Lower lobe of right lung (tissue), 2 donors: ENCODE measurements at regions not wholly inside any gene's neighbourhood (a gene's known extent, or its start where the extent isn't known, plus 50 kb on each side); places are given as distances from the start of the nearest gene placed in this dataset.
"Not testable (repeated sequence)": the region's sequence is repeated elsewhere in the genome, so short reads cannot be mapped to it uniquely, and the experiment has no call there.

Source experiments
- ATAC-seq, 2 donors: fragments of 200-7000 bp; cut with Tn5 transposase; one replicate each; pipeline ENCODE4 v1.9.1; 2020 to 2022; ENCODE audit warnings: mild to moderate bottlenecking in 2 of 2, moderate library complexity in 2 of 2
- DNase-seq: peaks from one replicate; pipeline ENCODE4 v3.0.0-alpha.2; 2020
- H3K27ac ChIP-seq: fragments of 200-600 bp; one replicate; pipeline ENCODE4 v1.8.0; 2022
- H3K27me3 ChIP-seq: fragments of 200-600 bp; one replicate; pipeline ENCODE4 v1.8.0; 2022; ENCODE audit warnings: low read depth
- H3K36me3 ChIP-seq: fragments of 200-600 bp; one replicate; pipeline ENCODE4 v1.8.0; 2022; ENCODE audit warnings: mild to moderate bottlenecking
- H3K4me1 ChIP-seq: fragments of 200-600 bp; one replicate; pipeline ENCODE4 v1.8.0; 2022
- H3K4me3 ChIP-seq: fragments of 200-600 bp; one replicate; pipeline ENCODE4 v1.8.0; 2022; ENCODE audit warnings: mild to moderate bottlenecking
- H3K9me3 ChIP-seq: fragments of 200-600 bp; one replicate; pipeline ENCODE4 v1.8.0; 2022
- intact Hi-C: fragments of 100-400 bp; cut with DNase I; formaldehyde crosslinking; loops from one replicate; pipeline ENCODE4 v1.11.0; 2022
- TF ChIP-seq, protein P1 (sequence below): fragments of 200-600 bp; IDR thresholded peaks from one replicate; pipeline ENCODE4 v1.8.0; 2022; ENCODE audit warnings: antibody characterized with exemption, mild to moderate bottlenecking
- donor health status: DM: no; HTN: yes; CAD: no; lungs with severe emphysema.

DNA sequence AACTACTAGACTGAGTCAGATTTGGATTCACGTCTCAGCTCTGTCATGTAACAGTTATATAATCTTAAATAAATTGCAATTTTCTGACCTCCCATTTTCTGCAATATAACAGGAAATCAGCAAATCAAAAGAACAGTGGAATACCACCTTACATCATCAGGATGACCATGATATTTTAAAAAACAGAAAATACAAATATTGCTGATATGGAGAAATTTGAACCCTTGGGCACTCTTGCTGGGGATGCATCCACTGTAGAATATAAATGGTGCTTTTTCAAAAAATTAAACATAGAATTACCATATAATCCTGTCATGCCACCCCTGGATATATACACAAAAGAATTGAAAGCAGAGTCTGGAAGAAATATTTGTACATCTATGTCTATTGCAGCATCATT lies 982.5 kb downstream of the TBL1XR1 start:
- H3K27me3 ChIP-seq, result no peaks in the 10 kb centered on the region
- no peaks in the 10 kb centered on the region for H3K36me3 ChIP-seq
- H3K4me1 ChIP-seq, result no peaks in the 10 kb centered on the region
- ATAC-seq (no peak), DNase-seq (no peak)
- TF ChIP-seq, protein P1, sequence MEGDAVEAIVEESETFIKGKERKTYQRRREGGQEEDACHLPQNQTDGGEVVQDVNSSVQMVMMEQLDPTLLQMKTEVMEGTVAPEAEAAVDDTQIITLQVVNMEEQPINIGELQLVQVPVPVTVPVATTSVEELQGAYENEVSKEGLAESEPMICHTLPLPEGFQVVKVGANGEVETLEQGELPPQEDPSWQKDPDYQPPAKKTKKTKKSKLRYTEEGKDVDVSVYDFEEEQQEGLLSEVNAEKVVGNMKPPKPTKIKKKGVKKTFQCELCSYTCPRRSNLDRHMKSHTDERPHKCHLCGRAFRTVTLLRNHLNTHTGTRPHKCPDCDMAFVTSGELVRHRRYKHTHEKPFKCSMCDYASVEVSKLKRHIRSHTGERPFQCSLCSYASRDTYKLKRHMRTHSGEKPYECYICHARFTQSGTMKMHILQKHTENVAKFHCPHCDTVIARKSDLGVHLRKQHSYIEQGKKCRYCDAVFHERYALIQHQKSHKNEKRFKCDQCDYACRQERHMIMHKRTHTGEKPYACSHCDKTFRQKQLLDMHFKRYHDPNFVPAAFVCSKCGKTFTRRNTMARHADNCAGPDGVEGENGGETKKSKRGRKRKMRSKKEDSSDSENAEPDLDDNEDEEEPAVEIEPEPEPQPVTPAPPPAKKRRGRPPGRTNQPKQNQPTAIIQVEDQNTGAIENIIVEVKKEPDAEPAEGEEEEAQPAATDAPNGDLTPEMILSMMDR, result no peak
- H3K4me3 ChIP-seq, result no peak overlapping the region
- H3K27ac ChIP-seq, result no peak overlapping the region
- H3K9me3 ChIP-seq, result no peaks in the 10 kb centered on the region
- intact Hi-C loops, result no loop called here

DNA sequence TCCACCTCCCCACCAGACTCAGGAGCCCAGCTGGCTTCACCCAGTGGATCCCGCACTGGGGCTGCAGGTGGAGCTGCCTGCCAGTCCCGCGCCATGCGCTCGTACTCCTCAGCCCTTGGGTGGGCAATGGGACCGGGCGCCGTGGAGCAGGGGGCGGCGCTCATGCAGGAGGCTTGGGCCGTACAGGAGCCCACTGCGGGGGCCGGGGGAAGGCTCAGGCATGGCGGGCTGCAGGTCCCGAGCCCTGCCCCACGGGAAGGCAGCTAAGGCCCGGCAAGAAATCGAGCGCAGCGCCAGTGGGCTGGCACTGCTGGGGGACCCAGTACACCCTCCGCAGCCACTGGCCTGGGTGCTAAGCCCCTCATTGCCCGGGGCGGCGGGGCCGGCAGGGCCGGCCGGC lies 984.0 kb downstream of the TBL1XR1 start:
- H3K4me3 ChIP-seq, H3K4me1 ChIP-seq, H3K9me3 ChIP-seq, H3K36me3 ChIP-seq, ATAC-seq, H3K27ac ChIP-seq, intact Hi-C loops, H3K27me3 ChIP-seq, DNase-seq: not testable (repeated sequence)

DNA sequence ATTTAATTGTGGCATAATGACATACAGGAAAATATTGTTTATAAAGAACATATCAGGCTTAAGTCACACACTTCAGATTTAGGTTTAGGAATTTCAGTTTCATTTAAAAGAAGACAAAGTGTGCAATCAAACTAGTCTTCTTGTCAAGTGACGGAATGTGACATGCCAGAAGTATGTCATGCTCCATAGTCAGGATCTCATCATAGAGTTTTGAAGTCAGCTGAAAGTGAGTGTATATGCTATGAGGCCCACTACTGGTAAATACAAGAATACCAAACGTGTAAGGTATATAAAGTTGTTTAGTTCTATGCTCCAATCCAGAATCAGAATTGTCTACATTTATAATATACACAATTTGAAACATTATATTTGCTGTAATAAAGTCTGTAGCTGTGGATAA lies 988.4 kb downstream of the TBL1XR1 start:
- no peaks in the 10 kb centered on the region for H3K36me3 ChIP-seq
- H3K27ac ChIP-seq, result no peak overlapping the region
- TF ChIP-seq, protein P1, result no peak
- DNase-seq, result no peak
- no peaks in the 10 kb centered on the region for H3K9me3 ChIP-seq
- intact Hi-C loops, result no loop called here
- no peaks in the 10 kb centered on the region for H3K27me3 ChIP-seq
- no peak overlapping the region for H3K4me3 ChIP-seq
- H3K4me1 ChIP-seq, result no peaks in the 10 kb centered on the region
- no peak for ATAC-seq

DNA sequence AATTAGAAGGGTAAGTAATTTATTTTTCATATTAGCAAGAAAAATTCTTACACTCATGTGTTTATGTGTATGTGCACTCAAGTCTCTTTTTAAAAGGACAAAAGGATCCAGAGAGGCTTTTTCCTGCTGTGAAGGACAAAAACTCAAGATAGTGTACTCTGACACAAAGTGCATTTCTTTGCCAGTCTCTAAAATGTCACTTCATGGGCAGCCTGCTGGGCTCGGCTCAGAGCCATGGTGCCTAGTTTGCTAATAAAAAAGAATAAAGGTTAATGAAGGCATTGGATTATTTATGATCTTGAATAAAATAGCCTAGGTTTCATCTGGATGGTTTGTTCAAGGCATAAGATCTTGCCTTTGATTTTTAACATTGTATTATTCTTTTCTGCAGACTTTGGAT lies 989.0 kb downstream of the TBL1XR1 start:
- DNase-seq (no peak), ATAC-seq (no peak)
- no peaks in the 10 kb centered on the region for H3K27me3 ChIP-seq
- H3K4me3 ChIP-seq, result no peak overlapping the region
- intact Hi-C loops, result no loop called here
- H3K4me1 ChIP-seq, result no peaks in the 10 kb centered on the region
- H3K9me3 ChIP-seq, result no peaks in the 10 kb centered on the region
- H3K36me3 ChIP-seq, result no peaks in the 10 kb centered on the region
- no peak overlapping the region for H3K27ac ChIP-seq
- TF ChIP-seq, protein P1, result no peak

DNA sequence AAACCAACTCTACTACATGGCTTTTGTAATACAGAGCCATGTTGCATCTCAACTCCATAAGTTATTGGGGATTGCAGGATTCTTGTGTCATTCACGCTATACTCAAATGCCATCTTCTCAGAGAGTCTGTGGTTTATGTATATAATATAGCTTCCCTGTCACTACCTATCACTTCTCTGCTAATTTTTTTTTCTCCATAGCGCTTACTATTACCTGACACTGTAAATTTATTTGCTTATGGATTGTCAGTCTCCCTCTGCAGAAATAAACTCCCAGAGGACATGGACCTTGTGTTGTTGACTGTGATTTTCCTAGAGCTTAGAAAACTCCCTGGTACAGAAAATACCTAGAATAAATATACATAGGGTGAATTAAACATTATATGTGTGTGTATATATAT lies 990.5 kb downstream of the TBL1XR1 start:
- no peak for DNase-seq
- H3K36me3 ChIP-seq, result no peaks in the 10 kb centered on the region
- TF ChIP-seq, protein P1, result no peak
- no peak overlapping the region for H3K27ac ChIP-seq
- H3K27me3 ChIP-seq, result no peaks in the 10 kb centered on the region
- H3K4me1 ChIP-seq, result no peaks in the 10 kb centered on the region
- intact Hi-C loops, result no loop called here
- no peaks in the 10 kb centered on the region for H3K9me3 ChIP-seq
- no peak for ATAC-seq
- no peak overlapping the region for H3K4me3 ChIP-seq

DNA sequence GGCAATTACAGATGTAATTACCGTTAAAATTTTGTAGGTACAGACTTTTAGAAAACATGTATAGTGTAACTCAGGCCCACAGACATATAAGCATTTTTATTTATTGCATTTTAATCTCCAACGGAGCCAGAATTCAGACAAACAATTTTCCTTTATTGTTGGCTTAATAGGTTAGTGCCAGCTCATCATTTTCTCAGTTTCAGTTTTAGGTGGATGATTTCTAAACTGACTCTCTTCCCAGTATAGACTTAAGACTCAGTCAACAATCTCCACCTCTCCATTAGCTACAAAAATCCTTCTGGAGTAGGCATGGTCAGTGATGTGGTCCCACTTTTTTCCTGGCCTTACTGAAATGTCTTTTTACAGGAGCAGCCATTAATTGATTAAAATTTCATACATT lies 994.6 kb downstream of the TBL1XR1 start:
- intact Hi-C loops, result no loop called here

More for the DNA sequence above, 994.6 kb downstream of the TBL1XR1 start:
- TF ChIP-seq, protein P1, result no peak
- H3K4me3 ChIP-seq, result no peak overlapping the region
- no peaks in the 10 kb centered on the region for H3K4me1 ChIP-seq
- DNase-seq (no peak), ATAC-seq (no peak)
- H3K9me3 ChIP-seq, result no peaks in the 10 kb centered on the region
- H3K36me3 ChIP-seq, result no peaks in the 10 kb centered on the region
- H3K27ac ChIP-seq, result no peak overlapping the region
- no peaks in the 10 kb centered on the region for H3K27me3 ChIP-seq
